ENCODE measurements at regions not wholly inside any gene's neighbourhood (a gene's known extent, or its start where the extent isn't known, plus 50 kb on each side); places are given as distances from the start of the nearest gene placed in this dataset.

DNA sequence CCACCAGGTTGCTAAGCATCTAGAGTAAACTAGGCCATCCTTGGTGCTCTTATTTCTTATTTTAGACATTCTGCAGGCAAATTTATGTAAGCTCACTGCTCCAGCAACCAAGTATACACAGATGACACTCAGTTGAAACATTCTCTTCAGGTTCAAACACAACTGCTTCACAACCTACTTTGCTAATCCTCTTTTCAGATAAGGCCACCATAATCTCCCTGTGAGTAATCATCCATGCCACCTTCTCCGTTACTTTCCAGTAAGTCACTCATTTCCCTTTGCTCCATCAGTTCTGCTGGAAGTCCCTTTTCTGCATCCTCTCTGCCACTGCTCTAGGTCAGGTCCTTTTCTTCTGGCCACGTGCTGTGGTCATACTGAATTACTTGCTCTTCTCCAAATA lies 120.2 kb upstream of the WDFY3 start:
- TF ChIP-seq EZH2phosphoT487 (IDR thresholded peaks at IDR 0.05; ENCODE audit: insufficient read depth, low read depth) (no peak), EZH2 (IDR thresholded peaks at IDR 0.05; ENCODE audit: insufficient read depth, poor library complexity, severe bottlenecking) (no peak)
